Prostate gland (tissue), 2 donors: ENCODE measurements at regions not wholly inside any gene's neighbourhood (a gene's known extent, or its start where the extent isn't known, plus 50 kb on each side); places are given as distances from the start of the nearest gene placed in this dataset.

Experiments used
- CTCF ChIP-seq, 4 experiments: fragments of 200-600 bp in 2 of 4; fragments of 450-650 bp in 2 of 4; sonication (generic) in 2 of 4; IDR thresholded peaks; 1 replicate in 3 of 4; 2 replicates in 1 of 4; pipeline ENCODE4 v1.5.1; 2016 to 2019; ENCODE audit warnings: antibody characterized with exemption in 4 of 4, mild to moderate bottlenecking in 2 of 4, moderate library complexity in 2 of 4
- POLR2A ChIP-seq: fragments of 450-650 bp; IDR thresholded peaks from one replicate; pipeline ENCODE4 v1.6.1; 2016; ENCODE audit warnings: antibody characterized with exemption, mild to moderate bottlenecking

- TF ChIP-seq CTCF (IDR thresholded peaks at IDR 0.05) (no peak), POLR2A (no peak)
These were observed 115.3 kb upstream of the TRPC5 start for GRCh38 chrX:112197840-112198239.
